Endothelial cell of umbilical vein (primary cell): ENCODE measurements at regions not wholly inside any gene's neighbourhood (a gene's known extent, or its start where the extent isn't known, plus 50 kb on each side); places are given as distances from the start of the nearest gene placed in this dataset.

Source experiments
- BruUV-seq: library from RNA; stranded (reverse); fragments of 400-500 nt; replicated peaks from 2 replicates; lab custom pipeline; 2021; lab: Mats Ljungman, UMichigan
- CTCF ChIA-PET: fragments of 300-600, 350-600 bp; sonication (Branson Sonifier 250); formaldehyde crosslinking; loops from one replicate; lab custom pipeline; 2021; ENCODE audit warnings: antibody characterized with exemption, inconsistent platforms; lab: Charles Lee
- POLR2A ChIA-PET: fragments of 300-600, 350-600 bp; sonication (Branson Sonifier 250); formaldehyde crosslinking; loops from one replicate; lab custom pipeline; 2021; ENCODE audit warnings: antibody characterized with exemption, inconsistent platforms; lab: Charles Lee
- DNase-seq: peaks from one replicate; pipeline ENCODE4 v3.0.0-alpha.2; 2011; ENCODE audit warnings: low read depth, low spot score
- FAIRE-seq: peaks from 2 replicates; lab custom pipeline; 2011; peaks lifted over from hg19 to GRCh38; lab: Jason Lieb, UNC
- H2AFZ ChIP-seq: 2 replicates; pipeline ENCODE4 v1.6.0; 2012; ENCODE audit warnings: low read depth, low read length, control low read depth, inconsistent platforms
- H3K27ac ChIP-seq: 2 replicates; pipeline ENCODE4 v1.5.1; 2011; ENCODE audit warnings: low read depth, mild to moderate bottlenecking, control low read depth, low read length, moderate library complexity; ENCODE audit not compliant: insufficient read depth
- H3K27me3 ChIP-seq, 2 experiments: 2 replicates each; pipeline versions ENCODE4 v1.6.0 to v1.6.1; 2011; ENCODE audit warnings: low read length in 2 of 2, mixed read lengths in 1 of 2; ENCODE audit not compliant: control insufficient read depth in 2 of 2, insufficient read depth in 2 of 2
- H3K36me3 ChIP-seq, 2 experiments: 2 replicates in 1 of 2; 3 replicates in 1 of 2; pipeline ENCODE4 v1.5.1; 2011; ENCODE audit warnings: low read length in 2 of 2, mild to moderate bottlenecking in 1 of 2, moderate library complexity in 1 of 2; ENCODE audit not compliant: control insufficient read depth in 2 of 2, insufficient read depth in 2 of 2; ENCODE audit errors: extremely low read depth in 1 of 2
- H3K4me1 ChIP-seq: 3 replicates; pipeline ENCODE4 v1.5.1; 2011; ENCODE audit warnings: mild to moderate bottlenecking, low read length; ENCODE audit not compliant: control insufficient read depth, insufficient read depth; ENCODE audit errors: extremely low read depth
- H3K4me2 ChIP-seq: 2 replicates; pipeline ENCODE4 v1.6.1; 2011; ENCODE audit warnings: low read length, control low read depth, mixed read lengths; ENCODE audit not compliant: insufficient read depth
- H3K4me3 ChIP-seq, 3 experiments: fragments of 200-600 bp in 1 of 3; sonication (generic), shearing (Covaris generic) in 1 of 3; replicated peaks in 1 of 3; 2 replicates each; pipeline ENCODE4 v1.5.1; 2011 to 2016; ENCODE audit warnings: control low read depth in 3 of 3, low read length in 3 of 3, mild to moderate bottlenecking in 2 of 3, inconsistent platforms in 1 of 3, low read depth in 1 of 3, moderate library complexity in 1 of 3; ENCODE audit not compliant: insufficient read depth in 1 of 3
- H3K79me2 ChIP-seq: 2 replicates; pipeline ENCODE4 v1.6.0; 2012; ENCODE audit warnings: low read length, inconsistent platforms; ENCODE audit not compliant: control insufficient read depth, insufficient read depth
- H3K9ac ChIP-seq: replicated peaks from 2 replicates; pipeline ENCODE3; 2011; ENCODE audit warnings: low read length, control low read depth; ENCODE audit not compliant: insufficient read depth; ENCODE audit errors: extremely low read depth
- H3K9me1 ChIP-seq: replicated peaks from 3 replicates; pipeline ENCODE4 v1.6.0; 2011; ENCODE audit warnings: mild to moderate bottlenecking, low read length; ENCODE audit not compliant: control insufficient read depth, insufficient read depth; ENCODE audit errors: extremely low read depth
- H3K9me3 ChIP-seq: replicated peaks from 2 replicates; pipeline ENCODE4 v1.5.1; 2012; ENCODE audit warnings: low read length, inconsistent platforms; ENCODE audit not compliant: control insufficient read depth, insufficient read depth
- H4K20me1 ChIP-seq: replicated peaks from 2 replicates; pipeline ENCODE3; 2011; ENCODE audit warnings: mild to moderate bottlenecking, low read length; ENCODE audit not compliant: control insufficient read depth, insufficient read depth; ENCODE audit errors: extremely low read depth
- CTCF ChIP-seq, 2 donors: IDR thresholded peaks; 1 replicate in 1 of 2; 2 replicates in 1 of 2; pipeline ENCODE4 v1.5.1; 2011; ENCODE audit warnings: low read length in 2 of 2, mild to moderate bottlenecking in 2 of 2, moderate library complexity in 2 of 2, control low read depth in 1 of 2, inconsistent platforms in 1 of 2, low read depth in 1 of 2; ENCODE audit not compliant: insufficient read depth in 1 of 2; ENCODE audit errors: extremely low read depth in 1 of 2
- EZH2 ChIP-seq: IDR thresholded peaks from 2 replicates; pipeline ENCODE4 v1.6.1; 2012; ENCODE audit warnings: borderline replicate concordance, low read depth, mild to moderate bottlenecking, moderate library complexity, low read length, inconsistent platforms; ENCODE audit not compliant: severe bottlenecking
- FOS ChIP-seq: IDR thresholded peaks from 2 replicates; pipeline ENCODE4 v1.6.1; 2011; ENCODE audit warnings: mild to moderate bottlenecking, low read length, moderate library complexity, borderline replicate concordance; ENCODE audit not compliant: insufficient read depth
- GATA2 ChIP-seq: IDR thresholded peaks from 2 replicates; pipeline ENCODE4 v1.7.0; 2011; ENCODE audit warnings: low read depth, mild to moderate bottlenecking, moderate library complexity, mixed read lengths, low read length; ENCODE audit not compliant: insufficient read length, insufficient read depth
- MAX ChIP-seq: IDR thresholded peaks from 2 replicates; pipeline ENCODE4 v1.6.1; 2011; ENCODE audit not compliant: insufficient read depth, insufficient read length
- MYC ChIP-seq: IDR thresholded peaks from one replicate; pipeline ENCODE4 v1.6.1; 2011; ENCODE audit warnings: mild to moderate bottlenecking, low read depth, low read length
- POLR2A ChIP-seq: IDR thresholded peaks from 2 replicates; pipeline ENCODE4 v1.6.1; 2012; ENCODE audit warnings: low read depth, mild to moderate bottlenecking, control low read depth, low read length
- POLR2AphosphoS5 ChIP-seq: IDR thresholded peaks from 2 replicates; pipeline ENCODE4 v1.6.1; 2012; ENCODE audit warnings: low read depth, mild to moderate bottlenecking, control low read depth, low read length, moderate library complexity; ENCODE audit not compliant: insufficient read depth
- dilution Hi-C: fragments of 300-500 bp; cut with MboI; formaldehyde crosslinking; loops from one replicate; pipeline ENCODE4 v1.15.0; 2019; ENCODE audit warnings: low sequenced_read_pairs; ENCODE audit not compliant: extremely low pct_ligation_motif_present
- intact Hi-C: fragments of 100-400 bp; cut with micrococcal nuclease; formaldehyde crosslinking; loops from one replicate; pipeline ENCODE4 v1.10.0; 2022

GRCh38 chr1:177737456-177737855 lies 232.4 kb downstream of the SEC16B start:
- FAIRE-seq = no peak
- no TSS peak for BruUV-seq
- CTCF ChIA-PET = no interaction called here

More at GRCh38 chr1:177737456-177737855, 232.4 kb downstream of the SEC16B start:
- POLR2A ChIA-PET = no interaction called here
- Histone ChIP-seq H3K4me3 (no peak overlapping the region), H3K9ac (no peak overlapping the region), H3K79me2 (no peaks in the 10 kb centered on the region), H3K27me3 (no peaks in the 10 kb centered on the region), H3K4me1 (no peaks in the 10 kb centered on the region), H3K36me3 (no peaks in the 10 kb centered on the region), H3K9me1 (no peaks in the 10 kb centered on the region), H3K9me3 (no peaks in the 10 kb centered on the region), H3K4me2 (no peak overlapping the region), H4K20me1 (no peaks in the 10 kb centered on the region), H2AFZ (no peak overlapping the region), H3K27ac (no peak overlapping the region)
- dilution Hi-C loops (no loop called here), intact Hi-C loops (no loop called here)
- no peak for DNase-seq
- TF ChIP-seq POLR2A (no peak), EZH2 (no peak), FOS (no peak), MAX (no peak), MYC (no peak), CTCF (IDR thresholded peaks at IDR 0.05; ENCODE audit: extremely low read depth in 1 of 2, insufficient read depth in 1 of 2, low read depth in 1 of 2, low read length in 2 of 2) (no peak), POLR2AphosphoS5 (no peak), GATA2 (no peak)
